Smooth muscle cell (in vitro differentiated cells): ENCODE measurements at regions not wholly inside any gene's neighbourhood (a gene's known extent, or its start where the extent isn't known, plus 50 kb on each side); places are given as distances from the start of the nearest gene placed in this dataset.

ENCODE experiments used
- DNase-seq: peaks from one replicate; lab custom pipeline; 2025; ENCODE audit not compliant: unreplicated experiment; lab: John Stamatoyannopoulos, UW
- H2AFZ ChIP-seq: fragments of 200-600 bp; sonication (generic); 2 replicates; pipeline ENCODE4 v1.6.0; 2016; ENCODE audit warnings: antibody characterized with exemption, low read depth, mild to moderate bottlenecking
- H3F3A ChIP-seq: fragments of 200-600 bp; sonication (generic); 2 replicates; pipeline ENCODE4 v1.6.0; 2017; ENCODE audit warnings: antibody characterized with exemption, low read depth
- H3K27ac ChIP-seq: fragments of 200-600 bp; sonication (generic); 2 replicates; pipeline ENCODE4 v1.5.1; 2016; ENCODE audit warnings: low read depth, mild to moderate bottlenecking
- H3K27me3 ChIP-seq: fragments of 200-600 bp; sonication (generic); 2 replicates; pipeline ENCODE4 v1.6.1; 2016; ENCODE audit warnings: low read depth, mild to moderate bottlenecking
- H3K36me3 ChIP-seq: fragments of 200-600 bp; sonication (generic); 2 replicates; pipeline ENCODE4 v1.5.1; 2016; ENCODE audit warnings: low read depth
- H3K4me1 ChIP-seq: fragments of 200-600 bp; sonication (generic); 2 replicates; pipeline ENCODE4 v1.5.1; 2016; ENCODE audit warnings: low read depth
- H3K4me2 ChIP-seq: fragments of 200-600 bp; sonication (generic); 2 replicates; pipeline ENCODE4 v1.6.0; 2016; ENCODE audit warnings: mild to moderate bottlenecking
- H3K4me3 ChIP-seq: fragments of 200-600 bp; sonication (generic); 2 replicates; pipeline ENCODE4 v1.5.1; 2016; ENCODE audit warnings: mild to moderate bottlenecking
- H3K79me2 ChIP-seq: fragments of 200-600 bp; sonication (generic); 2 replicates; pipeline ENCODE4 v1.6.0; 2016; ENCODE audit warnings: low read depth, mild to moderate bottlenecking
- H3K9ac ChIP-seq: fragments of 200-600 bp; sonication (generic); 2 replicates; pipeline ENCODE4 v1.6.0; 2016; ENCODE audit warnings: low read depth
- H3K9me3 ChIP-seq: fragments of 200-600 bp; sonication (generic); replicated peaks from 2 replicates; pipeline ENCODE4 v1.5.1; 2016; ENCODE audit warnings: low read depth
- H4K20me1 ChIP-seq: fragments of 200-600 bp; sonication (generic); 2 replicates; pipeline ENCODE4 v1.6.0; 2016; ENCODE audit warnings: low read depth
- CTCF ChIP-seq: fragments of 200-600 bp; sonication (generic); IDR thresholded peaks from 2 replicates; pipeline ENCODE4 v1.5.1; 2017; ENCODE audit warnings: borderline replicate concordance, mild to moderate bottlenecking, antibody characterized with exemption; ENCODE audit not compliant: insufficient read depth, poor library complexity, severe bottlenecking
- WGBS: methylation state at CpG from one replicate; pipeline ENCODE4 v1.1.7; 2016; ENCODE audit warnings: low lambda C conversion rate; 5-methylcytosine and 5-hydroxymethylcytosine counted together

GRCh38 chr6:97995158-97995557, 712.1 kb upstream of the MMS22L start:
- no peaks in the 10 kb centered on the region for H3K27me3 ChIP-seq
- DNase-seq, result no peak
- H3K4me2 ChIP-seq, result no peak overlapping the region
- H2AFZ ChIP-seq, result no peak overlapping the region
- no peaks in the 10 kb centered on the region for H3K9me3 ChIP-seq
- no peak overlapping the region for H3K27ac ChIP-seq
- H3K4me3 ChIP-seq, result no peak overlapping the region
- no peaks in the 10 kb centered on the region for H3K36me3 ChIP-seq
- H4K20me1 ChIP-seq, result no peaks in the 10 kb centered on the region
- no peaks in the 10 kb centered on the region for H3K4me1 ChIP-seq
- TF ChIP-seq CTCF, result no peak
- H3K79me2 ChIP-seq, result no peaks in the 10 kb centered on the region
- no peaks in the 10 kb centered on the region for H3F3A ChIP-seq
- H3K9ac ChIP-seq, result no peak overlapping the region

- WGBS, result 95% methylated on average over 1 of the region's 1 CpG
- no peak overlapping the region for H3K27ac ChIP-seq
- no peak overlapping the region for H3K4me3 ChIP-seq
- no peak for DNase-seq
- H3F3A ChIP-seq, result no peaks in the 10 kb centered on the region
- no peak for TF ChIP-seq CTCF
- H3K9me3 ChIP-seq, result no peaks in the 10 kb centered on the region
- no peak overlapping the region for H3K4me2 ChIP-seq
- no peaks in the 10 kb centered on the region for H4K20me1 ChIP-seq
- H2AFZ ChIP-seq, result no peak overlapping the region
- no peak overlapping the region for H3K9ac ChIP-seq
- no peaks in the 10 kb centered on the region for H3K36me3 ChIP-seq
- no peaks in the 10 kb centered on the region for H3K27me3 ChIP-seq
- no peaks in the 10 kb centered on the region for H3K79me2 ChIP-seq
- no peaks in the 10 kb centered on the region for H3K4me1 ChIP-seq
These were observed 719.7 kb upstream of the MMS22L start for GRCh38 chr6:98002678-98003077.

GRCh38 chr6:98014442-98015201, 731.6 kb upstream of the MMS22L start:
- no peaks in the 10 kb centered on the region for H3K9me3 ChIP-seq
- no peaks in the 10 kb centered on the region for H3K36me3 ChIP-seq
- H3K27me3 ChIP-seq, result no peaks in the 10 kb centered on the region
- no peak for TF ChIP-seq CTCF
- H2AFZ ChIP-seq, result no peak overlapping the region
- H3K4me3 ChIP-seq, result no peak overlapping the region
- H3F3A ChIP-seq, result no peaks in the 10 kb centered on the region
- H3K4me1 ChIP-seq, result peaks cover 11% of the 10 kb centered on the region
- H4K20me1 ChIP-seq, result no peaks in the 10 kb centered on the region
- no peak overlapping the region for H3K4me2 ChIP-seq
- no peak overlapping the region for H3K27ac ChIP-seq
- no peak overlapping the region for H3K9ac ChIP-seq
- no peaks in the 10 kb centered on the region for H3K79me2 ChIP-seq
- DNase-seq, result no peak
- WGBS, result 74% methylated on average over 6 of the region's 6 CpGs

GRCh38 chr6:98016565-98016964, 733.5 kb upstream of the MMS22L start:
- no peak for DNase-seq
- Histone ChIP-seq H2AFZ (no peak overlapping the region), H3K36me3 (no peaks in the 10 kb centered on the region), H3K9ac (no peak overlapping the region), H3K4me2 (no peak overlapping the region), H3K4me1 (peaks cover 19% of the 10 kb centered on the region), H3K27me3 (no peaks in the 10 kb centered on the region), H3K4me3 (no peak overlapping the region), H3F3A (no peaks in the 10 kb centered on the region), H3K9me3 (no peaks in the 10 kb centered on the region), H3K79me2 (no peaks in the 10 kb centered on the region), H4K20me1 (no peaks in the 10 kb centered on the region), H3K27ac (no peak overlapping the region)
- 97% methylated on average over 4 of the region's 4 CpGs for WGBS
- no peak for TF ChIP-seq CTCF
